ENCODE measurements at regions not wholly inside any gene's neighbourhood (a gene's known extent, or its start where the extent isn't known, plus 50 kb on each side); places are given as distances from the start of the nearest gene placed in this dataset.
"Not testable (repeated sequence)": the region's sequence is repeated elsewhere in the genome, so short reads cannot be mapped to it uniquely, and the experiment has no call there.

DNA sequence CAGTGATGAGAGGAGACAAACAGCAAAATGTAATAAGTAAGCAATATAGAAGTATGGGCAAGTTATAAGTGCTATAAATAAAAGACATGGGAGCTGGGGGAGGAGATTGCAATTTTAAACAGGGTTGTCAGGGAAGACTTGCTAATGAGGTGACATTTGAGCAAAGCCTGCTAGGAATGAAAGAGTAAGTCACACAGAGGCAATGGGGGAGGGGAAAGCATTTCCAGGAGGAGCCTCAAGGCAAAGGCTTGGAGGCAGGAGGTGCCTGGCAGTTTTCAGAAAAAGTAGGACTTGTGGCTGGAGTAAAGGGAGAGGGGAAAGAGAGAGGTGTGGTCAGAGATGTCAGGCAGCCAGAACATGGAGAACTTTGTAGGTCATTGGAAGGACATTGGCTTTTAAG, 124.4 kb upstream of the NMUR2 start:
- no peak for DNase-seq

DNA sequence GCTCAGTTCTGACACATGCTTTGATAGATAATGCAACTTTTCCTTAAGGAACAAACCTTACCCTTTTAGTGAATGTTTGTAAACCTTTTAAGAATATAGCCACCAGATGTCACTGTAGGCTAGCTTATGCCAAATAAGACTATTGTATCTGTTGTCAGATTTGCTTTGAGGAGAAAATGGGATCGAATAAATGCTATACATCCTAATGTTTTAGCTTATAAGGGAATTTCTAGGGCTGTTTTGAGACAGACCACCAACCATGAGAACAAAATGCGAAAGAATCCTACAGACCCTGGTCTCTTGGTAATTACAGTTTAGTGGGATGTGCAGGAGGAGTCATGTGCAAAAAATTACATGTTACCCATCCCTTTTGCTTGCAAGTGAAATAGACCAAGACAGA, 127.6 kb upstream of the NMUR2 start:
- no peak for DNase-seq

DNA sequence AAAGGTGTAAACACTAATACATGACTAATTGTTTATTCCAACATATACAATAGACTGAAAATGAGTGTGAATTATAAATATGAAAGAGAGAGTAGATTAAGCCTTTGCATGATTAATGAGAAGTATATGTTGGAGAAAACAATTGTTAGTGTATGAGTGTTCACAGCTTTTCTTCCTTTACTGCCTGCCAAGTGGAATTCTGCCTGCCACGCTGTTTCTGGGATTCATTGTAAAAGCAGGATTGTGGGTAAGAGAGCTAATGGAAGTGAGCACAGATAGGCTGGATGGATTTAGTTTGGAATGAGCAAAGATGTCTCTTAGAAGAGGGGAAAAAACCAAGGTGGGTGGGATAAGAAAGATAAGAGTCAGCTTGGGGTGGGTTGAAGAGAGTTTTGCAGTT, 129.6 kb upstream of the NMUR2 start:
- DNase-seq: no peak

DNA sequence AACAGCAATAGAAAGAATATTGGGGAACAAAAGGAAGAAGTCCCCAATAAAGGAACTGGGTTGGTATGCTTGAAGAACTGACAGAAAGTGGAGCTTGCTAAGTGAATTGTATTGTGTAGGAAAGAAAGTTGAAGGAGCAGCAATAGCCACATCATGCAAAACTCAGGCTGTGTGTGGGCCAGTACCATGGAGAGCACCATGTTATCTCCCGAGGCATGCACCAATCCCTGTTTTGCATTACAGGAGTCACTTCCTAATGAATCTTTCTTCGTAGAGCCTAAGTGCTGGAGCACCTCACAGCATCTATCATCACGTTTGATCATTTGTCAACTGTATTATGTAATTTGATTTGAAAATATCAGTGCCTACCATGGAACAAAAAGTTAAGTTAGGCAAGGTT, 137.7 kb upstream of the NMUR2 start:
- no peak for DNase-seq

DNA sequence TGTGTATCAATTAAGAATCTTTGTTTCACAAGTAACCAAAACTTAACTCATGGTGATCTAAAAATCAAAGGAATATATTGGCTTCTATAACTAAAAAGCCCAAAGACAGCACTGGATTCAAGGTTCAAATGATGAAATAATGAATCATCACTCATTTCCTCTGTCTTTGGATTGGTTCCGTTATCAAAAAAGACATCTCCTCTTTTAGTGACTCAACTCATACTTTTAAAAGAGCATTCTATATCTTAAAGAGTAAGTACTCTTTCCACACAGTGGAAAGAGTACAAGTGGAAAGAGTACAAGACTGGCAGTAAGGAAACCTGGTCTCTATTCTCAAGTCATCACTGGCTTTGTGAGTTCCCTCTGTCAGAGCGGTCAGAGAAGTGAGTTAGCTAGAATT, 141.4 kb upstream of the NMUR2 start:
- DNase-seq: no peak

DNA sequence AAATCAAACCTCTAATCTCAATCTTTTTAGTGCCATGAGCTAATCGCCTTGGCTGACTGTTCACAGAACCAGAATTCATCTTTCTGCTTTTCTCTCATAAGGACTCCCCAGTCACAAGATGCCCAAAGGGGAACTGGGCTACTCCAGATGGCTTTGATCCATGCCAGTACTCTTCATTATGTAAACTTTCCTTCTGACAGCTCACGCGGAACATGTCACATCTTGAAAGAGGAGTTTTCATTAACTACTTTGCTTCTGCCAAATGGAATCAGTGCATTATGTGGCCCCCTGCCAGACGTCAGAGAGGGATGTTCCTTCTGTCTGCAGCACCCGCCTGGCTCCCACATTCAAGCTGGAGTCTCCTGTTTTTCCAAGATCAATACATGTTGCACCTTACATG, 142.1 kb upstream of the NMUR2 start:
- DNase-seq: no peak

DNA sequence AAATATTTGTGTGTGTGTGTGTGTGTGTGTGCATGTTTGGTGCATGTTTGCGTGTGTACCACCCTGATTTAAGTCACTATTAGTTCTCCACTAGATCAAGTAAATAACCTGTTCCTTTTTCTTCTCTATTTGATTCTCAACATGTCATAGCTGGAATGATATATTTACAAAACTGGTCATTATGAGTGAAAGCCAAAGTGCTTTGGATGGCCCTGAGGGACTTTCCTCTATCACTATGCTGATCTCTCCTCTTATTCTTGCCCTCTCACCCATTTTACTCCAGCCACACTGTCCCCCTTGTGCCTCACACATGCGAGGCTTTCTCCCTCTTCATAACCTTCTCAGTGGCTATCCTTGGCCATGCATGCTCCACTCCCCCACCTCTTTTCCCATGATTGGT, 144.6 kb upstream of the NMUR2 start:
- no peak for DNase-seq

DNA sequence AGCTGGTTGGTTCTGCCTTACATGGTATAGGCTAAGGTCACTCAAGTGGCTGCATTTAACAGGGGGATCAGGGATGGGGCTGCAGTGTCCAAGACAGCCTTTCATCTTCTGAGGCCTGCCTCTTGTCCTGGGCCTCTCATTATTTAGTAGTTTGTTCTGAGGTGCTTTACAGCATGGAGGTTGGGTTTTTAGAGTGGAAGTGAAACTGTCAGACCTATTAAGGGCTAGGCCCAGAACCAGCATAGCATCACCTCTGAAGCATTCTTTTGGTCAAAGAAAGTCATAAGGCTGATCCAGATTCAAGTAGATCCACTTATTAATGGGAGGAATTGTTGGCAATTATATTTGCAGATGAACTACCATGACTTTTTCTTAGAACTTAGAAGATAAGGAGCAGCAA, 146.0 kb upstream of the NMUR2 start:
- DNase-seq: no peak

DNA sequence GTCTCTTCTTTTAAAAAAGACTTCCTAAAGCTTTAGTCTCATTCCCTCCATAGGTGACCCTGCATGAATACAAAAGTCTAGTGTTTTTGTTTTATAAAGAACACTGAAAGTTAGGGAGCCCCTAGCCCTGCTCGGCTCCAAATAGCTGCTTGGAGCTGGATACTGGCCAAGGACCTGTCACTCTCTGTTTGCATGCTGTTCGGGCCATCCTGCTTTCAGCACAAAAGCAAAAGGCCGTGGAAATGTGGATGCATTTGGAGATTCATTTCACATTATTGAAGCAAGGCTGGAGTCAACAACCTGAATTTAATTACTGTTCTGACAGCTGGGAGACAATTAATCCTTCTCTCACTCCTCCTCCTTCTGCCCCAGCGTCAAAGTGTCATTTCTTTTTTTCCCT, 151.7 kb upstream of the NMUR2 start:
- no peak for DNase-seq

DNA sequence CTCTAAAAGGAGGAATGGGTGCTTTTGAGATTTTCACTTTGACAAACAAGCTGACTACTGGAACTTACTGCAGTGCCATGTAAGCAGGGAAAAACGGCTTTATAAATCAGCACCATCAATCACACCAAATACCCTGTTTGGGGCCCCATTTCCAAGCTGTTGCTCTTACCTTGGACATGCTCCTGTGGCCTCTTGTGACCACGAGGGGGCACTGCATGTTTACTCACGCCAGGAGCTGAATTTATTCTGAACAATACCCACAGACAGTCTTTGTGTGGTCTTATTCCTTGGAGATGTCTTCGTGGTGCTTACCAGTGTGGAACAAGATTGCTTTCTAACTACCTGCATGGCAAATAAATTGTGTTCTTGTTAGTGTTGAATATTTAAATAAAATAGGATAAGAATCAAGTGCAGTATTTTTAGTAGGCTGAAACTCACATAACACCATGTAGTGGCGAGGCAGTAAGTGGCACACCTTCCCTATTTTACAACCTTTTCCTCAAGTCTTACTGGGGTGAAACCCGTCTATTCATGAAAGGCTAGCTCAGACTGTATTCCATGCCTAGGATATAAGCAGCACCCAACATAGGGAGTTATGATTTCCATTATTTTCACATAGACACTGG, 155.5 kb upstream of the NMUR2 start:
- DNase-seq: peak in 1 of 2 experiments; percentile 1

DNA sequence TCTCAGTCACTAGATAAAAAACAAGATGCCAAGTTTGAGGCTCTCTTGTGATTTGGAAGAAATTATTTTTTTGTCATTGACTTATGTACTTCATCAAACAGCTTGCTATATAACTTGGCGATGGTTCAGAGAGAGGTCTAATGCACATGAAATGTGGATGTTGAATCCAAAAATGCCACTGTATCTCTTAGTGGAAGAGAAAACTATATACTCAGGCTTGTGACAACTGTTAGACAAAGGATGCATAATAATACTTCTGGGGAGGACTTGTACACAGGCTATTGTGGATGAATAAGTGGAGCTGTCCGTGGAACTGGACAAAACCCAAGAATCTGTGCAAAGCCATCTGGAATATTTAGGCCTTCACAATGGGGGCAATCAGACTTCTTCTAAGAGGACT, 162.9 kb upstream of the NMUR2 start:
- no peak for DNase-seq

DNA sequence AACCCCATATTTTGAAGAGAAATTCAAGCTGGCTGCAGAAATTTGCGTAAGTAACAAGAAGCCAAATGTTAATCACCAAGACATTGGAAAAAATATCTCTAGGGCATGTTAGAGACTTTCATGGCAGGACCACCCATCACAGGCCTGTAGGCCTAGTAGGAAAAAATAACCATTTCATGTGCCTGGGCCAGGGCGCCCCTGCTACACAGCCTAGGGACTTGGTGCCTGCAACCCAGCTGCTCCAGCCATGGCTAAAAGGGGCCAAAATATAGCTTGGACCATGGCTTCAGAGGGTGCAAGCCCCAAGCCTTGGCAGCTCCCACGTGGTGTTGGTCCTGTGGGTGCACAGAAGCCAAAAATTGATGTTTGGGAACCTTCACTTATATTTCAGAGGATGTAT, 167.7 kb upstream of the NMUR2 start:
- no peak for DNase-seq

DNA sequence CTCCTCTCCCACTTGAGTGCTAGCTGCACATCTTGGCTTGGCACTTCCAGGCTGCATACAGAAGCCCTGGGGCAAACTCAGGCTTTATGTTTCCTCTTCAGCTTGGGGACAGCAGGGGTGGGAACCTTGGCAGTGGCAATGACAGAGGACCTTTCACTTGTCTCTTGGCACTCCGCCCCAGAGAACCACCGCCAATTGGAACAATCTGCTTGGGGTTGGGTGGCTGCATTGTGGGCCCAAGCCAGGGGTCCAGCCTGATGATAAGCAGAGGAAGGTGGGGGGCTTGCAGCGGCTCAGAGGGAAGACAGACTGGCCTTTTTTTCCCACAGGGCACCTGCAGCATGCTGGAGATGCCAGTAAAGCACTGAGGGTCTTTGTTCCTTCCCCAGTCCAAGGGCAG, 179.0 kb upstream of the NMUR2 start:
- DNase-seq: no peak

DNA sequence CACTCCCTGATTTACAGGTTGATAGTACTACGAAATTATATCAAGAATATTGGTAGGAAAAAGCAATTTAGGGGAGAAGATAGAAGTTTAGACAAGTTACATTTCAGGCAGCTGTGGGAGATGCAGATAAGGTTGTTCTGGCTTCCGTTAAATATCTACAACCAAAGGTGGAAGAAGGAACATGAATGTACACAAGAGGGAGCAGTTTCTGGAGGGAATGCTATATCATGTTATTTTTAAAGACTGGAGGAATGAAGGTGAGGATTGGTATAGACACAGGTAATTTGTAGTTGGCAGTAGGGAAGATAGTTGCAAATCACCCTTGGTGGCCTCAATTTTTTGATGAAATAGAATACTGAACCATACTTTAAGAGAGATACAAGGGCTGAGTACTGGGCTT, 187.3 kb upstream of the NMUR2 start:
- DNase-seq: no peak

DNA sequence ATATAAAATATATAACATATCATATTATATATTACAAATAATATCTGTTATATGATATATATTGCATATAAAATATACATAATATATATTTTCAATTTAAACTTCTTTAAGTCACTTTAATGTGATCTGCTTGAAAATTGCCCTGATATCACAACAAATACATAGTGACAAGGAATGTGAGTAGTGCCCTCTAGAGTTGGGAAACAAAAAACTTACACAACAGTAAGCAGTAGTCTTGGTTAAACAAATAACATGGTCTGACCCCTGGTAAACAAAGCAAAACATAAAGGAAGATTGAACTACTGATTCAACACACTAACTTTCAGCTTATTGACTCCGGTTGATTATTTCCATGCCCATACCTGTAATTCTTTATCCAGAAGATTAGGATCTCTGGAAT, 188.3 kb upstream of the NMUR2 start:
- no peak for DNase-seq

DNA sequence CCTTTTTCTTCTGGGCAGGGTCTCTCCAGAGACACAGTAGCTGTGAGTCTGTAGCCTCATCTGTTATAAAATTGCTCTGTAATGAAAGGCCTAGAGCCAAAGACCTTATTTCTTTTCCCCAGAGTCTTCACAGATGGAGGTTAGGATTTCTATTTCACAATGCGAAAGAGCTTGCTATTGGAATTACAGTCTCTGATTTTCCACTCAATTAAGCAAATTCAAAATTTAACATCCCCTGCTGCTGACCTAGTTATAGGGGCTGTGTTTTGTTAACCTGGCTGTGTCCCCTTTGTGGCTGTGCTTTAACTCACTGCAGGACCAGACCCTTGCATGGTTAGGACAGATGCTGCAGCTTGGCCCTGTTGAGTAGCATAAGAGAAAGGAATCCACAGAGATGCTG, 190.3 kb upstream of the NMUR2 start:
- DNase-seq: no peak

DNA sequence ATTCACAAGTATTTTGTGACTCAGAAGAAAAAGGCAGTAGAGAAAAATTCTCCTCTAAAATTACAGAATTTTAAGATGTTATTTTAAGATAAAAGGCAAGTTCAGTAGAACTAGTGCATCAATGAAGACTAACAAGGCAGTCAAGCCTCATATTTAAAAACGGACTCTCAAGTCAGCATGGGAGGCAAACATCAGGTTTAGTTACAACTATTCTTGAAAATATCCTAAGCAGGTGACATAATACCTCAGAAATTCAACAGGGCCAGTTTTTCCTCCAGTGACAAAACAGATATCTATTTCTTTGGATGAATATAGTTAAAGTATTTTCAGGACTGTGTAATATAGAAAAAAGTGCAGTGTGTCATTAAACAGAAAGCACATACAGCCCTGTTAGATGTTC, 194.0 kb upstream of the NMUR2 start:
- DNase-seq: no peak

DNA sequence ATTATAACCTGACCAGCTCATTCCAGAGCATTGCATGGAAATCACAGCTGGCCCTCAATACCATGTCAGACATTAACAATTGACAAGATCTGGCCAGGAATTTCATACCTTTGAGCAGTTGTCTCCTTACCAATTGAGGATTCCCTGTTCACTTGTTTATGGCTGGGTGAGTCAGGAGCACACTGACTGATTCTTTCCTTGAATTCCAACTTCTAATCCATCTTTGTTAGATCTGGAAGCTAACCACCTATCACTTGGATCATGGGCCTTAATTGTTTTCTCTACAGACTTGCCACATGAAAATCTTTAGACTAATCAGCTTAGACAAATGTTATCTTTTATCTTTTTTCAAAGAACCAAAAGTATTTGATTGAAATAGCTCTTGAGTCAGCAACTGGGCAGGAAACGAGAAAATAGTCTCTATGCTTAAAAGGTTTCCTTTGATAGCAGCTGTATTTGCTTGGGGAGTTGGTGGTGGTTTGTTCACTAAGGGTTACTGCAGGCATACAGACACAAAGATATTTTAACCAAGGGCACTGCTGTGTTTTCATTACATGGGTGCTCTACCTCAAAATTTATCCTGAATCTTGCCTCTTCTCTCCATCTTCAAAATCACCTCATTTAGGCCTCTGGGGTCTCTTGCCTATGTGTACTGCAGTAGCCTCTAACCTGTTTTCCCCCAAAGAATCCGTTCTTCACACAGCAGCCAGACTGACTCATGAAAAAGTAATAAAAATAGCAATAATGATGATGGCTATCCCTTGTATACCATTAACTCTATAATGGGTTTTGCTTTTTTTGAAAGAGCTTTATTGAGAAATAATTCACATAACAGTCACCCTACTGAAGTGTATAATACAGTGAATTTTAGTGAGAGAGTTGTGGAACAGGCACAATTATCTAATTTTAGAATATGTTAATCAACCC, 197.0 kb upstream of the NMUR2 start:
- DNase-seq: no peak

DNA sequence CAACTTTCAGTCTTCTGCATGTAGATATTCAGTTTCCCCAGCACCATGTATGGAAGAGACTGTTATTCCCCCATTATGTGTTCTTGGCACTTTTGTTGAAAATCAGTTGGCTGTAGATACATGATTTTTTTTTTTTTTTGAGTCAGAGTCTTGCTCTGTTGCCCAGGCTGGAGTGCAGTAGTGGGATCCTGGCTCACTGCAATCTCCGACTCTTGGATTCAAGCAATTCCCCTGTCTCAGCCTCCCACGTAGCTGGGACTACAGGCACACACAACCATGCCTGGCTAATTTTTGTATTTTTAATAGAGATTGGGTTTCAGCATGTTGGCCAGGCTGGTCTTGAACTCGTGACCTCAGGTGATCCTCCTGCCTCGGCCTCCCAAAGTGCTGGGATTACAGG, 201.0 kb upstream of the NMUR2 start:
- DNase-seq: not testable (repeated sequence)

DNA sequence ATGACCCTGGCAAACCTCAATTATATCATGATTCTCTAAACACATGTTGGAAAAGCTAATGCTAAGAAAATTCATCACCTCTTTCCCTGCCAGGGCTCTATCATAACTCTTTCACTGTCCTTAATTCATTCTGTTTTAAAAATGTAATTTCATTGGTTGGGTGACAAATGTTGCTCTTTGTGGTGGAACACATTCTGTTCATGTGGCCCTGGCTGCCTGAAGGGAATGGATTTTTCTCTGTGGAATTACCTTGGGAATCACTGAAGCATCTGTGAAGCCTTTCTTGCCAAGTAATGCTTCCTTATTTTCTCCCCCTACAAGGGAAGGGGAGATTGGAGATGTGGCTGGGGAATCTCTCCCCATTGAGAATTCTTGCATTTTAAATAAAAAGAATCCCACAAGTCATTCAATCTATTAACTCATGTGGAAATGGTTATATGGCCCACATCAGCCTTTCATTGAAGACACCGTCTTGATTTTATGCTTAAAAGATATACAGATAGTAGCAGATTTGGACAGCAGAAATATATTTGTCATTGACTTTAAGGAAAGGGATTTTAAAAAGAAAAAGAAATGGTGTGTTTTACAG, 201.8 kb upstream of the NMUR2 start:
- no peak for DNase-seq

DNA sequence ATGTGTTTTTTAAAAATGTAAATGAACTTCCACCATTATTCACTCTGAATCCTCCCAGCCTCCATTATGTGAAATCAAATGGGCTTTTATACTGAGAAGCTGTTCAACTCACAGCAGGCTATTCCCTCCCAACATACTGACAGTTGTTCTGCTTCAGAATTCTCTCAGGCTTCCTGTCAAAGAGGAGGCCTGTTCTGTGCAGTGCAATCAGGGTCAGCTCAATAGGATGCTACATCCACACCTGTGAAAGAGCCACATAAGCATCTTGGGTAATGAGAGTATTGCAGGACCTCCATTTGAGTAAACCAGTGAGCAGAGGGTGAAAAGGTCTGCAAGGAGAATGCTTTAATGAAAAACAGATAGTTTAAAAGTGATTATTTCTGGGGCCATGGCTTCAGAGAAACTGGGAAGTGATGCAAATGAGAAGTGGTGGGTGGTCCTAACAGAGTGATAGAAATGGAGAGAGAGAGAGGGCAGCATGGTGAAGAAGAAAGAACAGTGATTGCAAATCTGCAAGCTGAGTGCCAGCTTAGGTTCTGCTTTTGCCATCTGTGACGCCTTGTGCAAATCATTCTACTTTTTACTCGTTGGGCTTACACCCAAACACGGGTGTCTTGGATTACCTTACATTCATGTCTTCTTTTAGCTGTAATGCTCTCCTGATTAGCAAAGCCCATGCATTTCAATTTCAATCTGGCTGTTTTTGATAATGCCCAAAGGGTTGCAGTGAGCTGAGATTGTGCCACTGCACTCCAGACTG, 202.5 kb upstream of the NMUR2 start:
- DNase-seq: no peak

DNA sequence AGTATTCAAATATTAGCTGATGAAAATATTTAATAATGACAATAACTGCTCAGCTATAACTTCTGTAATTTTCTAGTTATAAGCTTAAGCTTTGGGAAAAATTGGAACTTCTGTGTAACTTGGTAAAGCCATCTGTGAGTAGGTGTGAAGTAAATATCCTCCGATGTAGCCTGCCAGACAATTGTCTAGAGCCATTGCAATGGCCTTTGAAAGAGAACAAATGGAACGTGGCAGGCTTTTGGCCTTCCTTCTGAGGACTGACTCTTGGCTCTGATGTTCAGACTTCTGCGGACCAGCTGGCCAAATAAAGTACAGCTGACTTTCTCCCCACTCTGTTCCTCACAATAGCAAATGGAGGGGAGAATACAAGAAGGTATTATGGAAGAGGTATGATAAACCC, 203.4 kb upstream of the NMUR2 start:
- no peak for DNase-seq

DNA sequence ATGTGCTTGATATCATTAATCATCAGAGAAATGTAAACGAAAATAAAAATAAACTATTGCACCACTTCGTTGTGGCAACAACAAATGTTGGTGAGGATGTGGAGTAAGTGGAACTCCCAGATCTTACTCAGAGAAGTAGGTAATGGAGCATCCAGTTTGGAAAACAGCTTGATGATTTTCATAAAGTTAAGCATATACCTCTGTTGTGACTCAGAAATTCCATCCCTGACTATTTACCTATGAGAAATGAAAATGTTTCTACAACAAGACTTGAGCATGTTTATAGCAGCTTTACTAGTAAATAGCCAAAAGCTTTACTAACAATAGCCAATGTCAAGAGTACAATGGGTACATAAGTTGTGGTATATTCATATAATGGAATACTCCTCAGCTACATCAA, 214.7 kb upstream of the NMUR2 start:
- no peak for DNase-seq

DNA sequence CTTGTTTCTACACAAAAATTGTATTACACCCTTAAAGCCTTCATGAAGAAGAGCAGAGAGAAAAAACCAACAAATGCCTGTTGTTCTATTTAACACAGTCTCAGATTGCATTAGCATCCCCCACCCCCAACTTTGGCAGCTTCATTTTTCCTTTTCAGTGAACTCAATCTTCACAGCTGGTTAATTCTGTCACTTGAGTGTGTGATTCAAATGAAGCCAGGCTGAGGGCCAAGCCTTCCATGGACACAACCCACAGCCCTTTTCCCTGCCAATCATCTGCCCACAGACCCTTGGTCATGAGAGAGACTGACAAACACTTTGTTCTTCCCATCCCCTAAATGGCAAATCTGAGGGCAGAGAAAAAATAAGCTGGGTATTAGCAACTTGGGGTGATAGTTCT, 217.5 kb upstream of the NMUR2 start:
- DNase-seq: no peak
